HEK293 (cell line): ENCODE measurements at regions not wholly inside any gene's neighbourhood (a gene's known extent, or its start where the extent isn't known, plus 50 kb on each side); places are given as distances from the start of the nearest gene placed in this dataset.

ENCODE experiments used
- CTCF ChIA-PET: fragments of 350-600 bp; formaldehyde crosslinking; extraction: SDS; loops from one replicate; lab custom pipeline; 2021; ENCODE audit warnings: antibody characterized with exemption; lab: Yijun Ruan, JAX
- POLR2A ChIA-PET: fragments of 300-600 bp; formaldehyde crosslinking; extraction: SDS; loops from one replicate; lab custom pipeline; 2020; ENCODE audit warnings: antibody characterized with exemption, inconsistent platforms; lab: Yijun Ruan, JAX
- H3K27ac ChIP-seq: fragments of 200-500 bp; sonication (Bioruptor generic); 2 replicates; pipeline ENCODE4 v1.5.1; 2014; ENCODE audit warnings: low read depth, low read length, control low read depth, inconsistent platforms; ENCODE audit errors: extremely low read depth
- H3K36me3 ChIP-seq, 2 experiments: fragments of 200-500 bp in 1 of 2; sonication (Bioruptor generic) in 1 of 2; 1 replicate in 1 of 2; 2 replicates in 1 of 2; pipeline ENCODE4 v1.5.1; 2014 to 2017; ENCODE audit warnings: inconsistent platforms in 2 of 2, low read length in 2 of 2; ENCODE audit not compliant: control insufficient read depth in 2 of 2, insufficient read depth in 1 of 2
- H3K4me1 ChIP-seq: fragments of 200-500 bp; sonication (Bioruptor generic); 2 replicates; pipeline ENCODE4 v1.5.1; 2014; ENCODE audit warnings: mild to moderate bottlenecking, low read length, inconsistent platforms; ENCODE audit not compliant: control insufficient read depth, insufficient read depth
- H3K4me3 ChIP-seq: 2 replicates; pipeline ENCODE4 v1.5.1; 2011; ENCODE audit warnings: low read depth, mild to moderate bottlenecking, control low read depth, low read length, moderate library complexity
- H3K9me3 ChIP-seq: fragments of 200-500 bp; sonication (Bioruptor generic); 2 replicates; pipeline ENCODE4 v1.5.1; 2014; ENCODE audit warnings: low read depth, low read length, inconsistent platforms; ENCODE audit not compliant: control insufficient read depth, insufficient read depth
- IKZF3 ChIP-seq: fragments of 450-650 bp; IDR thresholded peaks from 2 replicates; pipeline ENCODE4 v1.5.0; 2018; ENCODE audit warnings: missing biosample characterization, mild to moderate bottlenecking, missing genetic modification characterization, moderate library complexity
- INSM2 ChIP-seq: fragments of 450-650 bp; formaldehyde crosslinking; IDR thresholded peaks from 2 replicates; pipeline ENCODE4 v1.5.1; 2016; ENCODE audit warnings: missing biosample characterization, missing genetic modification characterization
- KLF8 ChIP-seq: fragments of 450-650 bp; formaldehyde crosslinking; IDR thresholded peaks from 2 replicates; pipeline ENCODE4 v1.5.1; 2016; ENCODE audit warnings: missing biosample characterization, missing genetic modification characterization
- SCRT1 ChIP-seq: fragments of 450-650 bp; formaldehyde crosslinking; IDR thresholded peaks from 2 replicates; pipeline ENCODE4 v1.5.1; 2016; ENCODE audit warnings: missing biosample characterization, missing genetic modification characterization, borderline replicate concordance
- SP7 ChIP-seq: fragments of 450-650 bp; formaldehyde crosslinking; IDR thresholded peaks from 2 replicates; pipeline ENCODE4 v1.5.1; 2016; ENCODE audit warnings: missing biosample characterization, missing genetic modification characterization
- TCF7L2 ChIP-seq: IDR thresholded peaks from 2 replicates; pipeline ENCODE4 v1.6.1; 2011; ENCODE audit warnings: low read depth, mild to moderate bottlenecking, inconsistent platforms, low read length, moderate library complexity, borderline replicate concordance
- TRIM28 ChIP-seq: IDR thresholded peaks from 2 replicates; pipeline ENCODE4 v1.6.1; 2011; ENCODE audit warnings: low read length, control low read depth, borderline replicate concordance
- ZBTB1 ChIP-seq: fragments of 450-650 bp; formaldehyde crosslinking; IDR thresholded peaks from 2 replicates; pipeline ENCODE4 v1.5.1; 2016; ENCODE audit warnings: missing biosample characterization, missing genetic modification characterization
- ZBTB17 ChIP-seq: fragments of 450-650 bp; formaldehyde crosslinking; IDR thresholded peaks from 2 replicates; pipeline ENCODE4 v1.5.1; 2016; ENCODE audit warnings: missing biosample characterization, missing genetic modification characterization
- ZBTB21 ChIP-seq: fragments of 450-650 bp; formaldehyde crosslinking; IDR thresholded peaks from 2 replicates; pipeline ENCODE4 v1.5.1; 2017; ENCODE audit warnings: missing biosample characterization, missing genetic modification characterization
- ZBTB48 ChIP-seq: fragments of 450-650 bp; formaldehyde crosslinking; IDR thresholded peaks from 2 replicates; pipeline ENCODE4 v1.5.1; 2016; ENCODE audit warnings: missing biosample characterization, missing genetic modification characterization
- ZNF112 ChIP-seq: fragments of 450-650 bp; formaldehyde crosslinking; IDR thresholded peaks from 2 replicates; pipeline ENCODE4 v1.5.0; 2017; ENCODE audit warnings: missing biosample characterization, missing genetic modification characterization
- ZNF138 ChIP-seq: fragments of 450-650 bp; formaldehyde crosslinking; IDR thresholded peaks from 2 replicates; pipeline ENCODE4 v1.5.1; 2016; ENCODE audit warnings: missing biosample characterization, missing genetic modification characterization, borderline replicate concordance
- ZNF140 ChIP-seq: fragments of 450-650 bp; formaldehyde crosslinking; IDR thresholded peaks from 2 replicates; pipeline ENCODE4 v1.5.1; 2016; ENCODE audit warnings: missing biosample characterization, missing genetic modification characterization
- ZNF155 ChIP-seq: fragments of 450-650 bp; formaldehyde crosslinking; IDR thresholded peaks from 2 replicates; pipeline ENCODE4 v1.5.1; 2016; ENCODE audit warnings: missing biosample characterization, missing genetic modification characterization
- ZNF221 ChIP-seq: fragments of 450-650 bp; formaldehyde crosslinking; IDR thresholded peaks from 2 replicates; pipeline ENCODE4 v1.5.1; 2017; ENCODE audit warnings: missing biosample characterization, missing genetic modification characterization, borderline replicate concordance
- ZNF23 ChIP-seq: fragments of 450-650 bp; formaldehyde crosslinking; IDR thresholded peaks from 2 replicates; pipeline ENCODE4 v1.5.1; 2016; ENCODE audit warnings: missing biosample characterization, missing genetic modification characterization, borderline replicate concordance
- ZNF280C ChIP-seq: fragments of 450-650 bp; formaldehyde crosslinking; IDR thresholded peaks from 2 replicates; pipeline ENCODE4 v1.5.1; 2016; ENCODE audit warnings: missing biosample characterization, missing genetic modification characterization
- ZNF311 ChIP-seq: fragments of 450-650 bp; formaldehyde crosslinking; IDR thresholded peaks from 2 replicates; pipeline ENCODE4 v1.5.1; 2017; ENCODE audit warnings: missing biosample characterization, missing genetic modification characterization, borderline replicate concordance
- ZNF366 ChIP-seq: fragments of 450-650 bp; formaldehyde crosslinking; conservative IDR thresholded peaks from 2 replicates; pipeline ENCODE4 v1.5.1; 2016; ENCODE audit warnings: missing biosample characterization, missing genetic modification characterization
- ZNF48 ChIP-seq: fragments of 450-650 bp; formaldehyde crosslinking; IDR thresholded peaks from 2 replicates; pipeline ENCODE4 v1.5.1; 2016; ENCODE audit warnings: missing biosample characterization, missing genetic modification characterization
- ZNF488 ChIP-seq: fragments of 450-650 bp; formaldehyde crosslinking; IDR thresholded peaks from 2 replicates; pipeline ENCODE4 v1.5.1; 2016; ENCODE audit warnings: missing biosample characterization, missing genetic modification characterization
- ZNF510 ChIP-seq: fragments of 450-650 bp; formaldehyde crosslinking; IDR thresholded peaks from 2 replicates; pipeline ENCODE4 v1.5.1; 2018; ENCODE audit warnings: mild to moderate bottlenecking, missing genetic modification characterization, missing biosample characterization; ENCODE audit not compliant: insufficient replicate concordance
- ZNF639 ChIP-seq: fragments of 450-650 bp; formaldehyde crosslinking; IDR thresholded peaks from 2 replicates; pipeline ENCODE4 v1.5.1; 2016; ENCODE audit warnings: missing biosample characterization, missing genetic modification characterization
- ZNF768 ChIP-seq: fragments of 450-650 bp; formaldehyde crosslinking; IDR thresholded peaks from 2 replicates; pipeline ENCODE4 v1.5.1; 2018; ENCODE audit warnings: missing biosample characterization, mild to moderate bottlenecking, missing genetic modification characterization
- ZNF791 ChIP-seq: fragments of 450-650 bp; formaldehyde crosslinking; IDR thresholded peaks from 2 replicates; pipeline ENCODE4 v1.5.1; 2016; ENCODE audit warnings: missing biosample characterization, missing genetic modification characterization
- ZSCAN18 ChIP-seq: fragments of 450-650 bp; formaldehyde crosslinking; IDR thresholded peaks from 2 replicates; pipeline ENCODE4 v1.5.1; 2016; ENCODE audit warnings: missing biosample characterization, missing genetic modification characterization
- ZSCAN30 ChIP-seq: fragments of 450-650 bp; IDR thresholded peaks from 2 replicates; pipeline ENCODE4 v1.5.1; 2018; ENCODE audit warnings: missing biosample characterization, mild to moderate bottlenecking, missing genetic modification characterization, moderate library complexity

GRCh38 chr3:188979669-188980310 is 192.0 kb upstream of the TPRG1 start:
- ChIA-PET POLR2A (no interaction called here), CTCF (no interaction called here)
- no peak overlapping the region for H3K27ac ChIP-seq
- TF ChIP-seq ZBTB17 (tag by site-specific recombination) (no peak), ZNF510 (no peak), SCRT1 (tag by site-specific recombination) (no peak), ZBTB21 (no peak), ZNF280C (tag by site-specific recombination) (no peak), ZNF311 (no peak), ZNF155 (no peak), ZNF221 (no peak), ZNF112 (tag by site-specific recombination) (no peak), ZNF639 (no peak), ZNF791 (tag by site-specific recombination) (no peak), ZNF488 (no peak), ZNF23 (tag by site-specific recombination) (no peak), IKZF3 (tag by site-specific recombination) (no peak), ZNF768 (tag by site-specific recombination) (no peak), ZBTB48 (no peak), ZNF48 (tag by site-specific recombination) (no peak), TCF7L2 (no peak)
- H3K36me3 ChIP-seq = no peaks in the 10 kb centered on the region
- H3K4me3 ChIP-seq = no peak overlapping the region
- no peaks in the 10 kb centered on the region for H3K9me3 ChIP-seq
- peaks cover 6% of the 10 kb centered on the region; the same call in 1 of the 2 replicates for H3K4me1 ChIP-seq

- Histone ChIP-seq H3K9me3 (no peaks in the 10 kb centered on the region), H3K36me3 (no peaks in the 10 kb centered on the region), H3K4me3 (no peak overlapping the region), H3K27ac (no peak overlapping the region), H3K4me1 (no peaks in the 10 kb centered on the region)
- TF ChIP-seq ZNF140 (tag by site-specific recombination) = no peak
- TF ChIP-seq INSM2 (tag by site-specific recombination) = no peak
- TF ChIP-seq ZSCAN30 (tag by site-specific recombination) = no peak
- no peak for TF ChIP-seq KLF8 (tag by site-specific recombination)
- TF ChIP-seq SP7 = no peak
- TF ChIP-seq ZBTB1 = no peak
- TF ChIP-seq ZNF138 (tag by site-specific recombination) = no peak
- no peak for TF ChIP-seq ZBTB21
- TF ChIP-seq ZSCAN18 (tag by site-specific recombination) = no peak
- TF ChIP-seq TRIM28 = no peak
- no peak for TF ChIP-seq ZNF366 (tag by site-specific recombination)
- ChIA-PET POLR2A (no interaction called here), CTCF (no interaction called here)
Measured at GRCh38 chr3:188993181-188993580, 178.6 kb upstream of the TPRG1 start.
